OCI-LY1 (cell line): ENCODE measurements at regions not wholly inside any gene's neighbourhood (a gene's known extent, or its start where the extent isn't known, plus 50 kb on each side); places are given as distances from the start of the nearest gene placed in this dataset.

Source experiments
- EZH2 ChIP-seq: fragments of 200-600 bp; sonication (generic), shearing (Covaris generic); IDR thresholded peaks from 2 replicates; pipeline ENCODE4 v1.8.0; 2017; ENCODE audit warnings: borderline replicate concordance, mixed run types, mild to moderate bottlenecking, antibody characterized with exemption, low read length, moderate library complexity, mixed read lengths
- TF ChIP-seq, protein P1 (sequence below): fragments of 200-600 bp; sonication (generic), shearing (Covaris generic); IDR thresholded peaks from 2 replicates; pipeline ENCODE4 v1.5.1; 2017; ENCODE audit warnings: mild to moderate bottlenecking, antibody characterized with exemption, low read length, moderate library complexity, mixed read lengths

DNA sequence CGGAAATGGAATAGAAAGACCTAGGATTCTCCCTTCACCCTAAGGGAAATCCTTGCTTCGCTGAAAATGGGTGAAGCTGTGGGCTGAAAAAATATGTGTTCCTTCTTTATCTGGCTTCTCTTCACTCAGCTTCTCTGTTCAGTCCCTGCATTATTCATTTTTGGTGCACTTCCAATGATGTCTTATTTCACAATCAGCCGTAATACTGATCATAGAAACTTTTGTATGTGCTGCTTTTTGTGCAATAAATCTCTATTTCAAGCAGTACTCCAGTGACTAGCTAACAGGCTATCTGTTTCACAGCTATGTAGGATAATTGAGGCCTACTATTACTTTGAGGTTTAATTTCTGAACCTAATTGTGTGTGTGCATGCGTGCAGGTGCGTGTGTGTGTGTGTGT, 144.6 kb downstream of the FOXL1 start:
- TF ChIP-seq, protein P1, sequence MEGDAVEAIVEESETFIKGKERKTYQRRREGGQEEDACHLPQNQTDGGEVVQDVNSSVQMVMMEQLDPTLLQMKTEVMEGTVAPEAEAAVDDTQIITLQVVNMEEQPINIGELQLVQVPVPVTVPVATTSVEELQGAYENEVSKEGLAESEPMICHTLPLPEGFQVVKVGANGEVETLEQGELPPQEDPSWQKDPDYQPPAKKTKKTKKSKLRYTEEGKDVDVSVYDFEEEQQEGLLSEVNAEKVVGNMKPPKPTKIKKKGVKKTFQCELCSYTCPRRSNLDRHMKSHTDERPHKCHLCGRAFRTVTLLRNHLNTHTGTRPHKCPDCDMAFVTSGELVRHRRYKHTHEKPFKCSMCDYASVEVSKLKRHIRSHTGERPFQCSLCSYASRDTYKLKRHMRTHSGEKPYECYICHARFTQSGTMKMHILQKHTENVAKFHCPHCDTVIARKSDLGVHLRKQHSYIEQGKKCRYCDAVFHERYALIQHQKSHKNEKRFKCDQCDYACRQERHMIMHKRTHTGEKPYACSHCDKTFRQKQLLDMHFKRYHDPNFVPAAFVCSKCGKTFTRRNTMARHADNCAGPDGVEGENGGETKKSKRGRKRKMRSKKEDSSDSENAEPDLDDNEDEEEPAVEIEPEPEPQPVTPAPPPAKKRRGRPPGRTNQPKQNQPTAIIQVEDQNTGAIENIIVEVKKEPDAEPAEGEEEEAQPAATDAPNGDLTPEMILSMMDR: no peak
- TF ChIP-seq EZH2: no peak
